Small intestine (tissue), 7 donors: ENCODE measurements at regions not wholly inside any gene's neighbourhood (a gene's known extent, or its start where the extent isn't known, plus 50 kb on each side); places are given as distances from the start of the nearest gene placed in this dataset.

Experiments used
- DNase-seq, 2 donors: peaks; one replicate each; pipeline versions ENCODE4 v3.0.0 to v3.0.0-alpha.2; 2013
- FAIRE-seq: peaks from 2 replicates; lab custom pipeline; 2012; peaks lifted over from hg19 to GRCh38; lab: Jason Lieb, UNC
- H3K27ac ChIP-seq, 3 donors: one replicate each; pipeline ENCODE4 v1.5.1; 2013; ENCODE audit warnings: low read length in 2 of 3, mild to moderate bottlenecking in 2 of 3, control low read depth in 1 of 3, inconsistent platforms in 1 of 3, low read depth in 1 of 3, moderate library complexity in 1 of 3
- H3K27me3 ChIP-seq, 3 donors: one replicate each; pipeline ENCODE4 v1.6.1; 2013; ENCODE audit warnings: low read length in 3 of 3, inconsistent platforms in 1 of 3; ENCODE audit not compliant: control insufficient read depth in 3 of 3, insufficient read depth in 3 of 3
- H3K36me3 ChIP-seq, 3 donors: one replicate each; pipeline ENCODE4 v1.6.1; 2013; ENCODE audit warnings: low read length in 3 of 3, inconsistent platforms in 1 of 3, low read depth in 1 of 3, mild to moderate bottlenecking in 1 of 3, moderate library complexity in 1 of 3; ENCODE audit not compliant: control insufficient read depth in 3 of 3, insufficient read depth in 2 of 3
- H3K4me1 ChIP-seq, 3 donors: one replicate each; pipeline ENCODE4 v1.6.1; 2013; ENCODE audit warnings: low read length in 2 of 3, inconsistent platforms in 1 of 3, low read depth in 1 of 3, mild to moderate bottlenecking in 1 of 3, moderate library complexity in 1 of 3; ENCODE audit not compliant: control insufficient read depth in 3 of 3, insufficient read depth in 2 of 3
- H3K4me3 ChIP-seq, 3 donors: one replicate each; pipeline ENCODE4 v1.5.1; 2013; ENCODE audit warnings: low read length in 3 of 3, control low read depth in 1 of 3, inconsistent platforms in 1 of 3, low read depth in 1 of 3, mild to moderate bottlenecking in 1 of 3, moderate library complexity in 1 of 3
- H3K9me3 ChIP-seq, 2 donors: one replicate each; pipeline ENCODE4 v1.6.1; 2013; ENCODE audit warnings: low read depth in 1 of 2, low read length in 1 of 2; ENCODE audit not compliant: control insufficient read depth in 2 of 2, insufficient read depth in 1 of 2
- WGBS, 3 donors: extraction: QIAGEN DNeasy Blood & Tissue Kit; methylation state at CpG; one replicate each; pipeline ENCODE4 v1.1.7; 2013; 5-methylcytosine and 5-hydroxymethylcytosine counted together
- donor health status: healthy with polysubstance abuse.
- donor health status: control.
- donor health status: control.
- donor health status: Bipolar disorder and iron deficiency.
- donor health status: healthy.

DNA sequence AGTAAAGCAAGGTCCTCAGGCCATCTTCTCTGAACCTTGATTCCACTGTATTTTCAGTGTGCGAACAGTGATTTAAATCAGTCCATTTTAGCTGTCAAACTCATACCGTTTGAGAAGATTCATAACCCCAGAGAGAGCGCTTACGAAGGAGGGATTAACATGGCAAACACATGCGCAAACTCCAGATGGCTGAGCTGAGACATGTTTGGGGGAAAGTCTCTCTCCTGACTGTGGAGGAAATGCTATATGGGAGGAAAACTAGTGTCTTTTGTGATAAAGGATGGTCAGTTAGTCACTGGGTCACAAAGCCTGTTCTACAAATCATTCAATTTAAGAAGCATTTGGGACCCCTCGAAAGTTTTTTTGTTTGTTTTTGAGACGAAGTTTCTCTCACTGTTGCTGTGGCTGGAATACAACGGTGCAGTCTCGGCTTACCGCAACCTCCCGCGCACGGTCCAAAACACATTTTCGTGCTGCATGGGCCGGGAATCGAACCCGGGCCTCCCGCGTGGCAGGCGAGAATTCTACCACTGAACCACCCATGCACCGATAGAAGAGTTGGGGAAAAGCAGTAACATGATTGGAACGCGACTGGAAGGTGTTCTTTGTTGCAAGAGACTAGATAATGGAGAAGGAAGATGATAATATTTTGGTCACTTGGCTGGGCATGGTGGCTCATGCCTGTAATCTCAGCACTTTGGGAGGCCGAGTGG is 58.4 kb upstream of the CXADR start:
- peak in 1 of 2 donors; percentile 75 for DNase-seq
- H3K4me1 ChIP-seq = peaks cover 0 to 2% (median 0%) of the 10 kb centered on the region in 3 donors
- peaks cover 0 to 3% of the 10 kb centered on the region in 2 donors for H3K9me3 ChIP-seq
- 20 to 78% (median 61%) methylated on average over 24 of the region's 24 CpGs for WGBS, 3 donors
- no peak for FAIRE-seq
- no peaks in the 10 kb centered on the region for H3K27me3 ChIP-seq
- no peaks in the 10 kb centered on the region for H3K36me3 ChIP-seq
- H3K27ac ChIP-seq = peak overlapping the region in 1 of 3 donors; percentile 63
- H3K4me3 ChIP-seq = peak overlapping the region in 1 of 3 donors; percentile 4

DNA sequence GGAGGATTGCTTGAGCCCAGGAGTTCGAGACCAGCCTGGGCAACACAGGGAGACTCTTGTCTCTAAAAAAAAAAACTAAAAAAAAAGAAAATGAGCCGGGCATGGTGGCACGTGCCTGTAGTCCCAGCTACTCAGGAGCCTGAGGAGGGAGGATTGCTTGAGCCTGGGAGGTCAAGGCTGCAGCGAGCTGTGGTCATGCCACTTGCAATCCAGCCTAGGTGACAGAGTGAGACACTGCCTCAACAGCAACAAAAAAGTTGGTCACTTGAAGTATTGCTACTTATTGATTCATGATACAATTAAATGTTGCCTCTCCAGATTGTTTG is 57.9 kb upstream of the CXADR start:
- H3K4me1 ChIP-seq = peaks cover 0 to 2% (median 0%) of the 10 kb centered on the region in 3 donors
- H3K4me3 ChIP-seq = no peak overlapping the region
- no peaks in the 10 kb centered on the region for H3K27me3 ChIP-seq
- 52 to 73% (median 58%) methylated on average over 4 of the region's 4 CpGs for WGBS, 3 donors
- H3K27ac ChIP-seq = peak overlapping the region in 1 of 3 donors; percentile 63
- H3K9me3 ChIP-seq = peaks cover 0 to 3% of the 10 kb centered on the region in 2 donors
- no peaks in the 10 kb centered on the region for H3K36me3 ChIP-seq
- DNase-seq (no peak), FAIRE-seq (no peak)

DNA sequence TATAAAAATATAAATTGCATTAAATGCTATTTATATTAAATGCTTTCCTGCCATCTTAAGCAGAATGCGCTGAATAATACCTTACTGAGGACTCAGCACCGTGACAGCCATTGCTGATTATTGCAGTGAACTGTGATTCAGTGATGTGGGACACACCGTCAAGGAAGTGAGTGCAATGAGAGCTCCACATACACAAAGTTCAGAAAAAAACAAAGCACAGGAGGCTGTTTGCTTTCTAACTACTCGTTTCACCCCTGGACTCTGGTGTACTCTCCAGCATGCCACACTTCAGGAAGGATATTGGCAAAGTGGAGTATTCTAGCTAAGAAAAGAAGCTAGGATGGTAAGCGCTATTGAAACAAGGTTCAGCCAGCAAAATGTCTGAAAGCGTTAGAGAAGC is 57.4 kb upstream of the CXADR start:
- H3K36me3 ChIP-seq = no peaks in the 10 kb centered on the region
- peak; percentile 46 to 63 for DNase-seq
- FAIRE-seq = no peak
- 29 to 61% (median 43%) methylated on average over 6 of the region's 6 CpGs for WGBS, 3 donors
- peaks cover 0 to 3% of the 10 kb centered on the region in 2 donors for H3K9me3 ChIP-seq
- H3K27ac ChIP-seq = peak overlapping the region in 1 of 3 donors; percentile 63
- peaks cover 0 to 2% (median 0%) of the 10 kb centered on the region in 3 donors for H3K4me1 ChIP-seq
- H3K27me3 ChIP-seq = no peaks in the 10 kb centered on the region
- H3K4me3 ChIP-seq = no peak overlapping the region

DNA sequence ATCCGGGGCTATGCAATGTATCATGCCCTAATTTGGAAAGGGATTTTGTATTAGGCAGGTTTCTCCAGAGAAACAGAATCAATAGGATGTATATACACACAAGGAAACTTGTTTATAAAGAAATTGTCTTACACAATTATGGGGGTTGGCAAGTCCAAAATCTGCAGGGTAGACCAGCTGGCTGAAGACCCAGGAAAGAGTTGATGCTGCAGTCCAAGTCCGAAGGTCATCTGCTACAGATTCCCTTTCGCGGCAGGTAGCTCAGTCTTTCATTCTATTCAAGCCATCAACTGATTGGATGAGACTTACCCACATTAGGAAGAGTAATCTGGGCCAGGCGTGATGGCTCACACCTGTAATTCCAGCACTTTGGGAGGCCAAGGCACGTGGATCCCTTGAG is 54.6 kb upstream of the CXADR start:
- 67 to 72% (median 69%) methylated on average over 6 of the region's 6 CpGs for WGBS, 3 donors
- Histone ChIP-seq H3K4me3 (no peak overlapping the region), H3K9me3 (peaks cover 0 to 3% of the 10 kb centered on the region in 2 donors), H3K27me3 (no peaks in the 10 kb centered on the region), H3K4me1 (peaks cover 0 to 7% (median 0%) of the 10 kb centered on the region in 3 donors), H3K36me3 (no peaks in the 10 kb centered on the region), H3K27ac (no peak overlapping the region)
- DNase-seq (peak in 1 of 2 donors; percentile 28), FAIRE-seq (no peak)

DNA sequence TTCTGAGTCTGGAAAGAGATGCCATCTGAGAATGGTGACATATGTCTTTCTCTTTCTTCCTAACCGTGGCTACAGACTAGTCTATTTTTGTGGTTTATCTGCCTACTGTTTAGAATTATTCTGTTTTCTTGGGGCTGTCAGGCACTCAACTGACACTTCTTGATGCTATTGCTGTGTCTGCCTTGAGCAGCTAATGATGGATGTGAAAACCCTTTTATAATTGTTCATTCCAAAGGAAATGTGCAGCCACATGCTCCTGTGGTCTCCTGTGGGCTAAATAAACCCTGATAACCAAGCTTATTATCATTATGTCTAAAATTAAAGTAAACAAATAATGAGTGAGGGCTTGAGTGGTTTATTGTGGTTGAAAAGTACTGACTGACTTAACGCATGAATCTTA is 52.7 kb upstream of the CXADR start:
- no peak for DNase-seq
- no peaks in the 10 kb centered on the region for H3K36me3 ChIP-seq
- no peaks in the 10 kb centered on the region for H3K27me3 ChIP-seq
- WGBS, 3 donors = 38 to 54% (median 47%) methylated on average over 2 of the region's 2 CpGs
- H3K9me3 ChIP-seq = peaks cover 0 to 3% of the 10 kb centered on the region in 2 donors
- no peak overlapping the region for H3K27ac ChIP-seq
- FAIRE-seq = no peak
- peaks cover 0 to 10% (median 0%) of the 10 kb centered on the region in 3 donors for H3K4me1 ChIP-seq
- no peak overlapping the region for H3K4me3 ChIP-seq

DNA sequence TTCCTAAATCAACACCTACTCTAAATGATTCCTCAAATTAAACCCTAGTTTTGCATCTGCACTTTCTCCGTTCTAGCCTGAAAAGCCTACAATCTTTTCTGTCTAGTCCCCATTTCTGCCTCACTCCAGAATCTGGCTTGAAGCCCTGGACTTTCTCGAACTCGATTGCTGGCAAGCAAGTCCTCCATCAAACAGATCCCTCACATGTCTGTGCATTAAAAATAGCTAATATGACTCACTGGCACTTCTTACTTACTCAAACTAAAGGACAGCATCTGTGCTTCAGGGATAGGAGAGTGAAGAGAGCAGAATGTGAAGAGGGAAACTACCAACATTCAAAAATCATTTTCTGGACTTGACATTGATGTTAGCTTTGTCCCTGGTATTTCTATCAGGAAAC is 51.8 kb upstream of the CXADR start:
- WGBS, 3 donors = 50 to 68% (median 59%) methylated on average over 3 of the region's 3 CpGs
- no peak overlapping the region for H3K4me3 ChIP-seq
- no peaks in the 10 kb centered on the region for H3K27me3 ChIP-seq
- DNase-seq (peak in 1 of 2 donors; percentile 18), FAIRE-seq (no peak)
- no peaks in the 10 kb centered on the region for H3K36me3 ChIP-seq
- H3K27ac ChIP-seq = peak overlapping the region in 2 of 3 donors; percentile 32 to 71
- H3K4me1 ChIP-seq = peaks cover 0 to 8% (median 0%) of the 10 kb centered on the region in 3 donors
- H3K9me3 ChIP-seq = peaks cover 0 to 3% of the 10 kb centered on the region in 2 donors

DNA sequence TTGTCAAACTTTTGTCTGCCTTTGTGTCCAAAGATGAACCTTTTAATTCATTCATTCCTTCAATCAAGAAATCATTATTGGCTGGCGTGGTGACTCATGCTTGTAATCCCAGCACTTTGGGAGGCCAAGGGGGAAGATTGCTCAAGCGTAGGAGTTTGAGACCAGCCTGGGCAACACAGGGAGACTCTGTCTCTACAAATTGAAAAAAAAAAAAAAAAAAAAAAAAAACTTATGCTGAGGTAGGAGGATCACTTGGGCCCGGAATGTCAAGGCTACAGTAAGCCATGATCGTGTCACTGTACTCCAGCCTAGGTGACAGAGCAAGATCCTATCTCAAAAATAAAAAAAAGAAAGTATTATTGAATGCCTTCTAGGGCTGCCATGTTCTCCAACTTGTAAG is 51.3 kb upstream of the CXADR start:
- WGBS, 3 donors = 44 to 68% (median 57%) methylated on average over 4 of the region's 4 CpGs
- H3K27ac ChIP-seq = peak overlapping the region in 1 of 3 donors; percentile 71
- H3K9me3 ChIP-seq = peaks cover 0 to 3% of the 10 kb centered on the region in 2 donors
- H3K27me3 ChIP-seq = no peaks in the 10 kb centered on the region
- peaks cover 2 to 13% (median 3%) of the 10 kb centered on the region in 3 donors for H3K4me1 ChIP-seq
- no peak overlapping the region for H3K4me3 ChIP-seq
- H3K36me3 ChIP-seq = no peaks in the 10 kb centered on the region
- DNase-seq (peak in 1 of 2 donors; percentile 36), FAIRE-seq (no peak)

DNA sequence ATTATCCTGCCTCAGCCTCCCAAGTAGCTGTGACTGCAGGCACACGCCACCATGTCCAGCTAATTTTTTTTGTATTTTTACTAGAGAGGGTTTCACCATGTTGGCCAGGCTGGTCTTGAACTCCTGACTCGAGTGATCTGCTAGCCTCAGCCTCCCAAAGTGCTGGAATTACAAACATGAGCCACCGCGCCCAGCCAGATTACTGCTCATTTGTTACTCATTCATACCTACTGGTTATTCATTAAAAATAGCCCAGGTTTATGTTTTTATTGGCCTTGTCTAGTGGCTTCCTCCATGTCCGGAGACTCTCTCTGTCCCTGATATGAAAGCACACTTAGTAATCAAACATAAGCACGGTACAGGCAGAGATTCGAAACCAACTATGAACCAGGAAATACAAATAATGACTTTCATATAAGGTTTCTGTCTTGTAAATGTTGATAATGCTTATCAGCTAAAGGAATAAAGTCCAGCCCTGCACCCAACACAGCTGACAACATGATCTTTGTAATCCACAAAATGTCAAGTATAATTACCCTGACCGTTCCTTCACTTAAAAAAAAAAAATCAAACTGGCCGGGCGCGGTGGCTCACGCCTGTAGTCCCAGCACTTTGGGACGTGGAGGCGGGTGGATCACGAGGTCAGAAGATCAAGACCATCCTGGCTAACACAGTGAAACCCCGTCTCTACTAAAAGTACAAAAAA is 50.4 kb upstream of the CXADR start:
- peaks cover 0 to 3% of the 10 kb centered on the region in 2 donors for H3K9me3 ChIP-seq
- peaks cover 2 to 18% (median 3%) of the 10 kb centered on the region in 3 donors for H3K4me1 ChIP-seq
- H3K27ac ChIP-seq = peak overlapping the region; percentile 48 to 74 (median 71)
- peak; percentile 96 for FAIRE-seq
- H3K36me3 ChIP-seq = no peaks in the 10 kb centered on the region
- DNase-seq = peak; percentile 94 to 98
- no peaks in the 10 kb centered on the region for H3K27me3 ChIP-seq
- H3K4me3 ChIP-seq = no peak overlapping the region
- WGBS, 3 donors = 20 to 60% (median 42%) methylated on average over 16 of the region's 16 CpGs
